NCI-H2107 treated with DMSO at 0.1 percent for 48 hours (cell line): ENCODE measurements at regions not wholly inside any gene's neighbourhood (a gene's known extent, or its start where the extent isn't known, plus 50 kb on each side); places are given as distances from the start of the nearest gene placed in this dataset.

Experiments
- DNase-seq: peaks from one replicate; lab custom pipeline; 2025; ENCODE audit not compliant: unreplicated experiment; lab: John Stamatoyannopoulos, UW

- no peak for DNase-seq
Measured at GRCh38 chr16:63096857-63097256, 1060.6 kb upstream of the CDH8 start.

- no peak for DNase-seq
Measured at GRCh38 chr16:63092736-63093135, 1056.5 kb upstream of the CDH8 start.

- DNase-seq: no peak
Measured at GRCh38 chr16:63082101-63082500, 1045.9 kb upstream of the CDH8 start.

GRCh38 chr16:63080746-63081145, 1044.5 kb upstream of the CDH8 start:
- no peak for DNase-seq

GRCh38 chr16:63069047-63069446, 1032.8 kb upstream of the CDH8 start:
- DNase-seq: no peak

GRCh38 chr16:63067141-63067540, 1030.9 kb upstream of the CDH8 start:
- no peak for DNase-seq

GRCh38 chr16:63066552-63066951, 1030.3 kb upstream of the CDH8 start:
- DNase-seq: no peak

- DNase-seq: no peak
Measured at GRCh38 chr16:63061319-63061718, 1025.1 kb upstream of the CDH8 start.

- DNase-seq: no peak
Measured at GRCh38 chr16:63059676-63060075, 1023.4 kb upstream of the CDH8 start.

GRCh38 chr16:63057341-63057740, 1021.1 kb upstream of the CDH8 start:
- DNase-seq: no peak

GRCh38 chr16:63050391-63050790, 1014.2 kb upstream of the CDH8 start:
- no peak for DNase-seq

GRCh38 chr16:63038397-63039106, 1002.3 kb upstream of the CDH8 start:
- no peak for DNase-seq

GRCh38 chr16:63037761-63038396, 1001.6 kb upstream of the CDH8 start:
- no peak for DNase-seq

- no peak for DNase-seq
Measured at GRCh38 chr16:63018581-63019223, 982.5 kb upstream of the CDH8 start.

GRCh38 chr16:63008688-63009087, 972.5 kb upstream of the CDH8 start:
- DNase-seq: no peak

GRCh38 chr16:63005356-63005755, 969.1 kb upstream of the CDH8 start:
- DNase-seq: no peak

GRCh38 chr16:62989480-62989879, 953.2 kb upstream of the CDH8 start:
- DNase-seq: no peak

- DNase-seq: no peak
Measured at GRCh38 chr16:62985722-62986121, 949.5 kb upstream of the CDH8 start.

- DNase-seq: no peak
Measured at GRCh38 chr16:62978451-62978850, 942.2 kb upstream of the CDH8 start.

- no peak for DNase-seq
Measured at GRCh38 chr16:62977876-62978275, 941.6 kb upstream of the CDH8 start.

- DNase-seq: no peak
Measured at GRCh38 chr16:62974424-62974823, 938.2 kb upstream of the CDH8 start.

- no peak for DNase-seq
Measured at GRCh38 chr16:62970851-62971250, 934.6 kb upstream of the CDH8 start.
